ENCODE measurements at regions not wholly inside any gene's neighbourhood (a gene's known extent, or its start where the extent isn't known, plus 50 kb on each side); places are given as distances from the start of the nearest gene placed in this dataset.

DNA sequence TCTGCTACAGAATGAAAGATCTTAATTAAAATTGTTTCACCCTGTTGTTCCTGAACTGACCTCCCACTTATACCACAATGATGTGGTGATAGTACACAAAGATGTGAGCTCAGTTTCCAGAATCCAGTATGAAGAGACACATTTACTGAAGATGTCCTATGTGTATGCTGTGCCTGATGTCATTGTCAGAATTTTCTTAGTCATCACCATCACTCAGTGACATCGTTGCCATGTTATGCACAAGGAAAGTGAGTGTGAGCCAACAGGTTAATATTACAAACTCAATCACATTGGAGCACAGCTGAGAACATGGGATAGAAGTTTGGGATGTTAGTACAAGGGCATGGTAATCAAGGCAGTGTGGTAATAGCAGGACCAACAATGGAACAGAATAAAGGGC lies 199.7 kb upstream of the CHRNA7 start:
- TF ChIP-seq, protein P1, sequence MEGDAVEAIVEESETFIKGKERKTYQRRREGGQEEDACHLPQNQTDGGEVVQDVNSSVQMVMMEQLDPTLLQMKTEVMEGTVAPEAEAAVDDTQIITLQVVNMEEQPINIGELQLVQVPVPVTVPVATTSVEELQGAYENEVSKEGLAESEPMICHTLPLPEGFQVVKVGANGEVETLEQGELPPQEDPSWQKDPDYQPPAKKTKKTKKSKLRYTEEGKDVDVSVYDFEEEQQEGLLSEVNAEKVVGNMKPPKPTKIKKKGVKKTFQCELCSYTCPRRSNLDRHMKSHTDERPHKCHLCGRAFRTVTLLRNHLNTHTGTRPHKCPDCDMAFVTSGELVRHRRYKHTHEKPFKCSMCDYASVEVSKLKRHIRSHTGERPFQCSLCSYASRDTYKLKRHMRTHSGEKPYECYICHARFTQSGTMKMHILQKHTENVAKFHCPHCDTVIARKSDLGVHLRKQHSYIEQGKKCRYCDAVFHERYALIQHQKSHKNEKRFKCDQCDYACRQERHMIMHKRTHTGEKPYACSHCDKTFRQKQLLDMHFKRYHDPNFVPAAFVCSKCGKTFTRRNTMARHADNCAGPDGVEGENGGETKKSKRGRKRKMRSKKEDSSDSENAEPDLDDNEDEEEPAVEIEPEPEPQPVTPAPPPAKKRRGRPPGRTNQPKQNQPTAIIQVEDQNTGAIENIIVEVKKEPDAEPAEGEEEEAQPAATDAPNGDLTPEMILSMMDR (IDR thresholded peaks at IDR 0.05) = no peak
- TF ChIP-seq POLR2A (IDR thresholded peaks at IDR 0.05) = no peak

Data from testis (tissue), 2 donors.